HG03521 (cell line): ENCODE measurements at regions not wholly inside any gene's neighbourhood (a gene's known extent, or its start where the extent isn't known, plus 50 kb on each side); places are given as distances from the start of the nearest gene placed in this dataset.

Source experiments
- ATAC-seq: cut with Tn5 transposase; IDR thresholded peaks from one replicate; pipeline ENCODE4 v1.9.1; 2021; ENCODE audit warnings: mild to moderate bottlenecking, moderate library complexity; ENCODE audit not compliant: unreplicated experiment

GRCh38 chr2:146229508-146230155 is 1615.2 kb upstream of the ACVR2A start:
- no peak for ATAC-seq

- ATAC-seq: peak; percentile 49
Measured at GRCh38 chr2:146228466-146229058, 1616.3 kb upstream of the ACVR2A start.

GRCh38 chr2:146228020-146228393 is 1616.8 kb upstream of the ACVR2A start:
- no peak for ATAC-seq

GRCh38 chr2:146227152-146228019 is 1617.4 kb upstream of the ACVR2A start:
- ATAC-seq: no peak

- no peak for ATAC-seq
Measured at GRCh38 chr2:146226077-146226476, 1618.8 kb upstream of the ACVR2A start.

GRCh38 chr2:146221826-146222225 is 1623.0 kb upstream of the ACVR2A start:
- no peak for ATAC-seq

GRCh38 chr2:146220957-146221356 is 1623.9 kb upstream of the ACVR2A start:
- ATAC-seq: no peak

GRCh38 chr2:146214394-146214929 is 1630.4 kb upstream of the ACVR2A start:
- ATAC-seq: no peak

GRCh38 chr2:146213674-146214073 is 1631.2 kb upstream of the ACVR2A start:
- no peak for ATAC-seq

- ATAC-seq: no peak
Measured at GRCh38 chr2:146212602-146213001, 1632.2 kb upstream of the ACVR2A start.

- ATAC-seq: no peak
Measured at GRCh38 chr2:146209842-146210275, 1635.0 kb upstream of the ACVR2A start.

GRCh38 chr2:146207901-146208300 is 1636.9 kb upstream of the ACVR2A start:
- no peak for ATAC-seq

GRCh38 chr2:146207417-146207816 is 1637.4 kb upstream of the ACVR2A start:
- ATAC-seq: no peak

GRCh38 chr2:146203064-146203624 is 1641.7 kb upstream of the ACVR2A start:
- ATAC-seq: no peak

GRCh38 chr2:146193619-146194018 is 1651.2 kb upstream of the ACVR2A start:
- ATAC-seq: no peak

- no peak for ATAC-seq
Measured at GRCh38 chr2:146189541-146189940, 1655.3 kb upstream of the ACVR2A start.

GRCh38 chr2:146173934-146174333 is 1654.0 kb upstream of the ZEB2 start:
- ATAC-seq: no peak

- ATAC-seq: no peak
Measured at GRCh38 chr2:146161256-146161882, 1641.5 kb upstream of the ZEB2 start.

- no peak for ATAC-seq
Measured at GRCh38 chr2:146158072-146158674, 1638.3 kb upstream of the ZEB2 start.

GRCh38 chr2:146147448-146148012 is 1627.6 kb upstream of the ZEB2 start:
- no peak for ATAC-seq
